ENCODE measurements at regions not wholly inside any gene's neighbourhood (a gene's known extent, or its start where the extent isn't known, plus 50 kb on each side); places are given as distances from the start of the nearest gene placed in this dataset.

DNA sequence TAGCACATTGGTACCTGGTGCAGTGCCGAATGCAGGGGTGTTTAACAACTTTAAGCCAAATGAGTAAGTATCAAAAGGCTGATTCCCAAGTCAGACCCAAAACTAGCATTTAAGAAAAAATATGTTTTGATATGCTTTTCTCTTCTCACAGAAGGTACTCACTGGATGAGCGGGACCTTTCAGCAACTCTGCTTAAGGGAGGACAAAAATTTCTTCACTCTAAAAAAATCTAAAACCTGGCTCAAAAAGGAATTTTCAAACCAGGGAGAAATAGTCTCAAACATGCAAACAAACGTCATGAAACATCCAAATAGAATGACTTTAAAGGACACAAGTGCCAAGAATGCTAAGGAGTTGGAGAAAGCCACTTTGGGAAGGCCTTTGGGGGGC is 962.1 kb downstream of the KCNMA1 start:
- H3K36me3 ChIP-seq (ENCODE audit: control insufficient read depth in 2 of 4, insufficient read depth in 4 of 4, low read length in 3 of 4) = no peaks in the 10 kb centered on the region
- H2BK12ac ChIP-seq (ENCODE audit: low read depth, low read length) = no peak overlapping the region
- CTCF ChIA-PET (ENCODE audit: partially characterized antibody) = no interaction called here
- no peak overlapping the region for H2BK15ac ChIP-seq (ENCODE audit: low read length)
- H4K8ac ChIP-seq (ENCODE audit: extremely low read depth, insufficient read depth, low read length) = no peak overlapping the region; the same call in 1 of the 2 replicates
- no peak overlapping the region for H3K4me3 ChIP-seq (ENCODE audit: extremely low read depth in 1 of 4, insufficient read depth in 2 of 4, low read depth in 3 of 4, low read length in 4 of 4)
- H2BK5ac ChIP-seq (ENCODE audit: low read depth, low read length) = no peak overlapping the region
- no peak overlapping the region for H3K23ac ChIP-seq (ENCODE audit: insufficient read length)
- H3K4me1 ChIP-seq (replicated peaks in 1 of 4; ENCODE audit: control insufficient read depth in 3 of 4, insufficient read depth in 4 of 4, low read length in 3 of 4) = no peaks in the 10 kb centered on the region
- no peak overlapping the region for H2BK20ac ChIP-seq (ENCODE audit: low read length)
- no peaks in the 10 kb centered on the region for H3K23me2 ChIP-seq (ENCODE audit: low read depth, low read length)
- H3K27ac ChIP-seq (ENCODE audit: low read depth, low read length) = no peak overlapping the region
- peaks cover 0 to 1% (median 0%) of the 10 kb centered on the region in 4 experiments; a peak in 1 of 7 replicates for H3K27me3 ChIP-seq (replicated peaks in 1 of 4; ENCODE audit: control insufficient read depth in 3 of 4, extremely low read depth in 1 of 4, insufficient read depth in 3 of 4, low read length in 3 of 4)
- H3K18ac ChIP-seq (ENCODE audit: extremely low read depth, low read length) = no peak overlapping the region
- no peaks in the 10 kb centered on the region for H3K79me1 ChIP-seq (ENCODE audit: low read depth, low read length)
- POLR2A ChIA-PET (ENCODE audit: partially characterized antibody) = no interaction called here
- WGBS, 2 experiments (ENCODE audit: extremely low coverage in 1 of 2, insufficient coverage in 1 of 2, insufficient read length in 1 of 2, insufficient replicate concordance in 2 of 2, low coverage in 1 of 2, low lambda C conversion rate in 2 of 2, missing lambda C conversion rate in 1 of 2) = 85% methylated on average over 3 of the region's 3 CpGs; no CpG with 5 or more reads in 1 of the 2 experiments
- H2AK5ac ChIP-seq (ENCODE audit: low read depth, low read length) = no peak overlapping the region
- no peak overlapping the region for H2BK120ac ChIP-seq (replicated peaks; ENCODE audit: low read depth, low read length)
- no peak overlapping the region for H3K9ac ChIP-seq (replicated peaks in 1 of 4; ENCODE audit: extremely low read depth in 1 of 4, low read depth in 3 of 4, low read length in 3 of 4)
- no peak overlapping the region for H3K14ac ChIP-seq (ENCODE audit: insufficient read length)
- H3K79me2 ChIP-seq (ENCODE audit: control insufficient read depth in 1 of 2, insufficient read depth in 2 of 2, low read length in 2 of 2) = no peaks in the 10 kb centered on the region
- H3K9me3 ChIP-seq (ENCODE audit: insufficient read depth in 2 of 2, low read depth in 1 of 2, low read length in 1 of 2) = no peaks in the 10 kb centered on the region
- DNase-seq (ENCODE audit: low read depth in 1 of 2, low spot score in 2 of 2) = no peak
- no peak overlapping the region for H4K5ac ChIP-seq (ENCODE audit: insufficient read length, low read depth, low read length)
- H3K4me2 ChIP-seq (ENCODE audit: insufficient read depth in 1 of 2, low read depth in 2 of 2, low read length in 2 of 2) = no peak overlapping the region
- H4K20me1 ChIP-seq (replicated peaks in 1 of 2; ENCODE audit: control insufficient read depth in 1 of 2, insufficient read depth in 2 of 2, low read length in 2 of 2) = no peaks in the 10 kb centered on the region
- H4K91ac ChIP-seq (replicated peaks; ENCODE audit: insufficient read length, low read length) = no peak overlapping the region
- no peak overlapping the region for H2AFZ ChIP-seq (ENCODE audit: low read length)
- H3K4ac ChIP-seq (replicated peaks; ENCODE audit: insufficient read length, low read depth, low read length) = no peak overlapping the region
- no peak overlapping the region for H3K56ac ChIP-seq (replicated peaks; ENCODE audit: insufficient read length, low read depth, low read length)
- FAIRE-seq = no peak
- TF ChIP-seq TAF7 (optimal IDR thresholded peaks at IDR 0.05; ENCODE audit: borderline replicate concordance, low read depth, low read length) (no peak), RXRA (IDR thresholded peaks at IDR 0.05; ENCODE audit: insufficient read depth, low read depth, low read length) (no peak), KDM1A (IDR thresholded peaks at IDR 0.05; ENCODE audit: borderline replicate concordance, low read length) (no peak), TCF12 (IDR thresholded peaks at IDR 0.05; ENCODE audit: low read depth, low read length) (no peak), EZH2 (IDR thresholded peaks at IDR 0.05; ENCODE audit: low read depth, low read length, severe bottlenecking) (no peak), KDM5A (IDR thresholded peaks at IDR 0.05; ENCODE audit: low read length) (no peak)
- TF ChIP-seq, protein P1, sequence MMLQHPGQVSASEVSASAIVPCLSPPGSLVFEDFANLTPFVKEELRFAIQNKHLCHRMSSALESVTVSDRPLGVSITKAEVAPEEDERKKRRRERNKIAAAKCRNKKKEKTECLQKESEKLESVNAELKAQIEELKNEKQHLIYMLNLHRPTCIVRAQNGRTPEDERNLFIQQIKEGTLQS (IDR thresholded peaks at IDR 0.05; ENCODE audit: insufficient read depth, low read depth, low read length) = no peak
